GM06990 (cell line): ENCODE measurements at regions not wholly inside any gene's neighbourhood (a gene's known extent, or its start where the extent isn't known, plus 50 kb on each side); places are given as distances from the start of the nearest gene placed in this dataset.
A peak's percentile ranks its signal among the peaks of the same experiment; 100 is the strongest.

Experiments
- DNase-seq: peaks from one replicate; pipeline ENCODE4 v3.0.0-alpha.2; 2011; ENCODE audit not compliant: insufficient read length; ENCODE audit errors: extremely low read depth
- H3K27me3 ChIP-seq: replicated peaks from 2 replicates; pipeline ENCODE4 v1.6.0; 2011; ENCODE audit warnings: low read length; ENCODE audit not compliant: control insufficient read depth, insufficient read depth
- H3K36me3 ChIP-seq: 2 replicates; pipeline ENCODE4 v1.5.1; 2011; ENCODE audit warnings: low read length; ENCODE audit not compliant: control insufficient read depth, insufficient read depth
- H3K4me3 ChIP-seq: replicated peaks from 2 replicates; pipeline ENCODE4 v1.5.1; 2011; ENCODE audit warnings: low read depth, mild to moderate bottlenecking, control low read depth, low read length
- CTCF ChIP-seq: IDR thresholded peaks from 2 replicates; pipeline ENCODE4 v1.5.1; 2011; ENCODE audit warnings: low read length, control low read depth, mild to moderate bottlenecking, inconsistent platforms; ENCODE audit not compliant: insufficient read depth, poor library complexity, severe bottlenecking

GRCh38 chr17:79311373-79311772 lies 236.7 kb downstream of the ENGASE start:
- Histone ChIP-seq H3K36me3 (no peaks in the 10 kb centered on the region), H3K4me3 (no peak overlapping the region), H3K27me3 (no peaks in the 10 kb centered on the region)
- DNase-seq = no peak
- TF ChIP-seq CTCF = no peak

- H3K4me3 ChIP-seq = no peak overlapping the region
- no peaks in the 10 kb centered on the region for H3K27me3 ChIP-seq
- DNase-seq = no peak
- H3K36me3 ChIP-seq = no peaks in the 10 kb centered on the region
- no peak for TF ChIP-seq CTCF
These were observed 232.0 kb downstream of the ENGASE start for GRCh38 chr17:79306424-79307318.

- TF ChIP-seq CTCF = no peak
- DNase-seq = no peak
- Histone ChIP-seq H3K36me3 (no peaks in the 10 kb centered on the region), H3K27me3 (no peaks in the 10 kb centered on the region), H3K4me3 (no peak overlapping the region)
These were observed 231.3 kb downstream of the ENGASE start for GRCh38 chr17:79305768-79306423.

- H3K4me3 ChIP-seq = no peak overlapping the region
These were observed 230.7 kb downstream of the ENGASE start for GRCh38 chr17:79305376-79305767.

GRCh38 chr17:79304884-79305283 lies 230.3 kb downstream of the ENGASE start:
- TF ChIP-seq CTCF = no peak
- Histone ChIP-seq H3K36me3 (no peaks in the 10 kb centered on the region), H3K27me3 (no peaks in the 10 kb centered on the region; the same call in 1 of the 2 replicates), H3K4me3 (no peak overlapping the region)
- peak; percentile 26 for DNase-seq

More at GRCh38 chr17:79305376-79305767, 230.7 kb downstream of the ENGASE start:
- no peaks in the 10 kb centered on the region; the same call in 1 of the 2 replicates for H3K27me3 ChIP-seq
- DNase-seq = no peak
- no peaks in the 10 kb centered on the region for H3K36me3 ChIP-seq
- TF ChIP-seq CTCF = no peak
